Calu3 (cell line): ENCODE measurements at regions not wholly inside any gene's neighbourhood (a gene's known extent, or its start where the extent isn't known, plus 50 kb on each side); places are given as distances from the start of the nearest gene placed in this dataset.

Experiments
- BruUV-seq: library from RNA; stranded (reverse); fragments of 400-500 nt; replicated peaks from 2 replicates; lab custom pipeline; 2021; lab: Mats Ljungman, UMichigan
- CTCF ChIA-PET: fragments of 300-600 bp; sonication (Branson Sonifier 250); formaldehyde crosslinking; loops from one replicate; lab custom pipeline; 2022; ENCODE audit warnings: antibody characterized with exemption; lab: Charles Lee
- DNase-seq: peaks from one replicate; pipeline ENCODE4 v3.0.0; 2022
- H3K27ac Mint-ChIP-seq: one replicate; pipeline ENCODE4 v1.8.0; 2022; ENCODE audit warnings: mixed read lengths; ENCODE audit not compliant: unreplicated experiment
- H3K27me3 Mint-ChIP-seq: one replicate; pipeline ENCODE4 v1.8.0; 2022; ENCODE audit warnings: mixed read lengths; ENCODE audit not compliant: unreplicated experiment
- H3K36me3 Mint-ChIP-seq: one replicate; pipeline ENCODE4 v1.8.0; 2022; ENCODE audit warnings: mild to moderate bottlenecking, moderate library complexity, mixed read lengths; ENCODE audit not compliant: insufficient read depth, unreplicated experiment
- H3K4me1 Mint-ChIP-seq: one replicate; pipeline ENCODE4 v1.8.0; 2022; ENCODE audit warnings: mild to moderate bottlenecking, low read depth, mixed read lengths; ENCODE audit not compliant: unreplicated experiment
- H3K4me3 Mint-ChIP-seq: one replicate; pipeline ENCODE4 v1.8.0; 2022; ENCODE audit warnings: mild to moderate bottlenecking, low read depth, moderate library complexity, mixed read lengths; ENCODE audit not compliant: unreplicated experiment
- H3K9me3 Mint-ChIP-seq: one replicate; pipeline ENCODE4 v1.8.0; 2022; ENCODE audit warnings: low read depth, mixed read lengths; ENCODE audit not compliant: unreplicated experiment
- CTCF ChIP-seq: fragments of 200-600 bp; IDR thresholded peaks from one replicate; pipeline ENCODE4 v1.8.0; 2022; ENCODE audit warnings: antibody characterized with exemption; ENCODE audit not compliant: unreplicated experiment
- intact Hi-C: fragments of 100-400 bp; cut with micrococcal nuclease; formaldehyde crosslinking; loops from one replicate; pipeline ENCODE4 v1.10.0; 2022; ENCODE audit not compliant: unreplicated experiment

DNA sequence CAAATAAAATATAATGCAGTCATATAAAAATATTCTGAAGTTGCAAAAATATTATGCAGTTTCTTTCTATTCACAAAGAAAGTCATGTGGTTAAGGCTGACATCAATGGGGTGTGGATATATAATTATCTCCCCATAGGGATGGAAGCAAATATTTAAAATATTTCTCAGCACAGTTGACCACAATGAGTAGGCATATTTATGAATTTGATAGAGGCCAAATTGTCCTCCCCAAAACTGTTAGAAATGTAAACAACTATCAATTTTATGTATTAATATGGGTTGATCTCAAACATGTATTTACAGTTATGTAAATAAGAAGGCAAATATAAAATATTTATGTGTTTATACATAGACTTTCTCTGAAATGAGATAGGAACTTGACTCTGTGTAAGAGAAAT is 246.0 kb upstream of the CBLB start:
- Mint-ChIP-seq H3K9me3 (no peaks in the 10 kb centered on the region), H3K36me3 (no peaks in the 10 kb centered on the region), H3K27me3 (no peaks in the 10 kb centered on the region), H3K4me1 (peaks cover 19% of the 10 kb centered on the region), H3K27ac (no peak overlapping the region), H3K4me3 (no peak overlapping the region)
- CTCF ChIA-PET: no interaction called here
- DNase-seq: no peak
- no TSS peak for BruUV-seq
- intact Hi-C loops: no loop called here
- TF ChIP-seq CTCF: no peak

- DNase-seq: no peak
- CTCF ChIA-PET: no interaction called here
- TF ChIP-seq CTCF: no peak
- peaks cover 19% of the 10 kb centered on the region for H3K4me1 Mint-ChIP-seq
- H3K4me3 Mint-ChIP-seq: no peak overlapping the region
- no peak overlapping the region for H3K27ac Mint-ChIP-seq
- no peaks in the 10 kb centered on the region for H3K9me3 Mint-ChIP-seq
- no TSS peak for BruUV-seq
- H3K36me3 Mint-ChIP-seq: no peaks in the 10 kb centered on the region
- intact Hi-C loops: no loop called here
- no peaks in the 10 kb centered on the region for H3K27me3 Mint-ChIP-seq
Measured at GRCh38 chr3:106115557-106115956, 246.7 kb upstream of the CBLB start.

- no peaks in the 10 kb centered on the region for H3K36me3 Mint-ChIP-seq
- no peaks in the 10 kb centered on the region for H3K9me3 Mint-ChIP-seq
- H3K27ac Mint-ChIP-seq: no peak overlapping the region
- no peak for TF ChIP-seq CTCF
- CTCF ChIA-PET: no interaction called here
- intact Hi-C loops: no loop called here
- no peak for DNase-seq
- H3K27me3 Mint-ChIP-seq: no peaks in the 10 kb centered on the region
- H3K4me3 Mint-ChIP-seq: no peak overlapping the region
- peaks cover 19% of the 10 kb centered on the region for H3K4me1 Mint-ChIP-seq
- BruUV-seq: no TSS peak
Measured at GRCh38 chr3:106116733-106117489, 248.1 kb upstream of the CBLB start.

GRCh38 chr3:106117490-106117858 is 248.7 kb upstream of the CBLB start:
- no TSS peak for BruUV-seq
- peak; percentile 23 for DNase-seq
- no peaks in the 10 kb centered on the region for H3K36me3 Mint-ChIP-seq

More at GRCh38 chr3:106117490-106117858, 248.7 kb upstream of the CBLB start:
- CTCF ChIA-PET: no interaction called here
- Mint-ChIP-seq H3K4me1 (peaks cover 19% of the 10 kb centered on the region), H3K27ac (no peak overlapping the region), H3K9me3 (no peaks in the 10 kb centered on the region), H3K27me3 (no peaks in the 10 kb centered on the region), H3K4me3 (no peak overlapping the region)
- intact Hi-C loops: no loop called here
- no peak for TF ChIP-seq CTCF
